HG02763 (cell line): ENCODE measurements at regions not wholly inside any gene's neighbourhood (a gene's known extent, or its start where the extent isn't known, plus 50 kb on each side); places are given as distances from the start of the nearest gene placed in this dataset.
A peak's percentile ranks its signal among the peaks of the same experiment; 100 is the strongest.
"Not testable (repeated sequence)": the region's sequence is repeated elsewhere in the genome, so short reads cannot be mapped to it uniquely, and the experiment has no call there.

Source experiments
- ATAC-seq: cut with Tn5 transposase; IDR thresholded peaks from one replicate; pipeline ENCODE4 v1.9.1; 2021; ENCODE audit warnings: mild to moderate bottlenecking, moderate library complexity; ENCODE audit not compliant: unreplicated experiment

- ATAC-seq, result no peak
Measured at GRCh38 chr7:48992816-48993215, 68.5 kb downstream of the CDC14C start.

GRCh38 chr7:49001610-49002033, 77.3 kb downstream of the CDC14C start:
- ATAC-seq, result peak; percentile 97

- no peak for ATAC-seq
Measured at GRCh38 chr7:49010717-49011116, 86.4 kb downstream of the CDC14C start.

- no peak for ATAC-seq
Measured at GRCh38 chr7:49014870-49015269, 90.5 kb downstream of the CDC14C start.

- ATAC-seq, result no peak
Measured at GRCh38 chr7:49020145-49020544, 95.8 kb downstream of the CDC14C start.

GRCh38 chr7:49022448-49022847, 98.1 kb downstream of the CDC14C start:
- ATAC-seq, result no peak

GRCh38 chr7:49023345-49024328, 99.3 kb downstream of the CDC14C start:
- no peak for ATAC-seq

- no peak for ATAC-seq
Measured at GRCh38 chr7:49030221-49030620, 105.9 kb downstream of the CDC14C start.

- not testable (repeated sequence) for ATAC-seq
Measured at GRCh38 chr7:49033140-49033539, 108.8 kb downstream of the CDC14C start.

GRCh38 chr7:49037346-49038210, 113.2 kb downstream of the CDC14C start:
- ATAC-seq, result no peak

- ATAC-seq, result no peak
Measured at GRCh38 chr7:49038821-49039358, 114.5 kb downstream of the CDC14C start.

- ATAC-seq, result no peak
Measured at GRCh38 chr7:49060743-49061142, 136.4 kb downstream of the CDC14C start.

- no peak for ATAC-seq
Measured at GRCh38 chr7:49074538-49074937, 150.2 kb downstream of the CDC14C start.

- no peak for ATAC-seq
Measured at GRCh38 chr7:49080896-49081475, 156.6 kb downstream of the CDC14C start.

- ATAC-seq, result no peak
Measured at GRCh38 chr7:49088017-49088416, 163.7 kb downstream of the CDC14C start.

GRCh38 chr7:49089717-49090116, 165.4 kb downstream of the CDC14C start:
- no peak for ATAC-seq

- ATAC-seq, result no peak
Measured at GRCh38 chr7:49091089-49091488, 166.7 kb downstream of the CDC14C start.

GRCh38 chr7:49091519-49091918, 167.2 kb downstream of the CDC14C start:
- ATAC-seq, result no peak

- ATAC-seq, result no peak
Measured at GRCh38 chr7:49093218-49093617, 168.9 kb downstream of the CDC14C start.

- no peak for ATAC-seq
Measured at GRCh38 chr7:49094866-49095265, 170.5 kb downstream of the CDC14C start.
